Calu3 (cell line): ENCODE measurements at regions not wholly inside any gene's neighbourhood (a gene's known extent, or its start where the extent isn't known, plus 50 kb on each side); places are given as distances from the start of the nearest gene placed in this dataset.

Experiments
- BruUV-seq: library from RNA; stranded (reverse); fragments of 400-500 nt; replicated peaks from 2 replicates; lab custom pipeline; 2021; lab: Mats Ljungman, UMichigan
- CTCF ChIA-PET: fragments of 300-600 bp; sonication (Branson Sonifier 250); formaldehyde crosslinking; loops from one replicate; lab custom pipeline; 2022; ENCODE audit warnings: antibody characterized with exemption; lab: Charles Lee
- DNase-seq: peaks from one replicate; pipeline ENCODE4 v3.0.0; 2022
- H3K27ac Mint-ChIP-seq: one replicate; pipeline ENCODE4 v1.8.0; 2022; ENCODE audit warnings: mixed read lengths; ENCODE audit not compliant: unreplicated experiment
- H3K27me3 Mint-ChIP-seq: one replicate; pipeline ENCODE4 v1.8.0; 2022; ENCODE audit warnings: mixed read lengths; ENCODE audit not compliant: unreplicated experiment
- H3K36me3 Mint-ChIP-seq: one replicate; pipeline ENCODE4 v1.8.0; 2022; ENCODE audit warnings: mild to moderate bottlenecking, moderate library complexity, mixed read lengths; ENCODE audit not compliant: insufficient read depth, unreplicated experiment
- H3K4me1 Mint-ChIP-seq: one replicate; pipeline ENCODE4 v1.8.0; 2022; ENCODE audit warnings: mild to moderate bottlenecking, low read depth, mixed read lengths; ENCODE audit not compliant: unreplicated experiment
- H3K4me3 Mint-ChIP-seq: one replicate; pipeline ENCODE4 v1.8.0; 2022; ENCODE audit warnings: mild to moderate bottlenecking, low read depth, moderate library complexity, mixed read lengths; ENCODE audit not compliant: unreplicated experiment
- H3K9me3 Mint-ChIP-seq: one replicate; pipeline ENCODE4 v1.8.0; 2022; ENCODE audit warnings: low read depth, mixed read lengths; ENCODE audit not compliant: unreplicated experiment
- CTCF ChIP-seq: fragments of 200-600 bp; IDR thresholded peaks from one replicate; pipeline ENCODE4 v1.8.0; 2022; ENCODE audit warnings: antibody characterized with exemption; ENCODE audit not compliant: unreplicated experiment
- intact Hi-C: fragments of 100-400 bp; cut with micrococcal nuclease; formaldehyde crosslinking; loops from one replicate; pipeline ENCODE4 v1.10.0; 2022; ENCODE audit not compliant: unreplicated experiment

GRCh38 chr5:143613329-143613728 is 198.6 kb upstream of the HMHB1 start:
- H3K27me3 Mint-ChIP-seq, result no peaks in the 10 kb centered on the region
- CTCF ChIA-PET, result no interaction called here
- no peaks in the 10 kb centered on the region for H3K4me1 Mint-ChIP-seq
- no TSS peak for BruUV-seq
- H3K4me3 Mint-ChIP-seq, result no peak overlapping the region
- H3K9me3 Mint-ChIP-seq, result peaks cover 6% of the 10 kb centered on the region
- intact Hi-C loops, result no loop called here
- no peak for DNase-seq
- no peaks in the 10 kb centered on the region for H3K36me3 Mint-ChIP-seq
- TF ChIP-seq CTCF, result no peak
- H3K27ac Mint-ChIP-seq, result no peak overlapping the region

- TF ChIP-seq CTCF, result no peak
- Mint-ChIP-seq H3K36me3 (no peaks in the 10 kb centered on the region), H3K9me3 (peaks cover 9% of the 10 kb centered on the region), H3K27me3 (no peaks in the 10 kb centered on the region), H3K27ac (no peak overlapping the region), H3K4me1 (no peaks in the 10 kb centered on the region), H3K4me3 (no peak overlapping the region)
- BruUV-seq, result no TSS peak
- CTCF ChIA-PET, result no interaction called here
- no peak for DNase-seq
- intact Hi-C loops, result no loop called here
These were observed 201.0 kb upstream of the HMHB1 start for GRCh38 chr5:143610946-143611345.

GRCh38 chr5:143606043-143606752 is 202.7 kb upstream of the NR3C1 start:
- no peak for DNase-seq
- CTCF ChIA-PET, result interaction anchor here (0.5 to 0.6 kb wide), 2 partner anchors 424 to 1503 kb away, joined by 3 to 10 read pairs; no protein-coding TSS in a partner anchor
- no peak for TF ChIP-seq CTCF
- peaks cover 8% of the 10 kb centered on the region for H3K9me3 Mint-ChIP-seq
- no peaks in the 10 kb centered on the region for H3K27me3 Mint-ChIP-seq
- BruUV-seq, result no TSS peak
- intact Hi-C loops, result no loop called here
- H3K27ac Mint-ChIP-seq, result no peak overlapping the region
- H3K4me1 Mint-ChIP-seq, result peaks cover 18% of the 10 kb centered on the region
- peaks cover 4% of the 10 kb centered on the region for H3K36me3 Mint-ChIP-seq
- H3K4me3 Mint-ChIP-seq, result no peak overlapping the region

GRCh38 chr5:143605403-143606005 is 202.0 kb upstream of the NR3C1 start:
- peaks cover 8% of the 10 kb centered on the region for H3K9me3 Mint-ChIP-seq
- intact Hi-C loops, result no loop called here
- CTCF ChIA-PET, result interaction anchor here (0.5 to 0.6 kb wide), 2 partner anchors 424 to 1502 kb away, joined by 3 to 10 read pairs; no protein-coding TSS in a partner anchor

More at GRCh38 chr5:143605403-143606005, 202.0 kb upstream of the NR3C1 start:
- peaks cover 4% of the 10 kb centered on the region for H3K36me3 Mint-ChIP-seq
- TF ChIP-seq CTCF, result no peak
- no peaks in the 10 kb centered on the region for H3K27me3 Mint-ChIP-seq
- no peak overlapping the region for H3K27ac Mint-ChIP-seq
- H3K4me3 Mint-ChIP-seq, result no peak overlapping the region
- no TSS peak for BruUV-seq
- peaks cover 21% of the 10 kb centered on the region for H3K4me1 Mint-ChIP-seq
- no peak for DNase-seq
